Right lobe of liver (tissue), 4 donors: ENCODE measurements at regions not wholly inside any gene's neighbourhood (a gene's known extent, or its start where the extent isn't known, plus 50 kb on each side); places are given as distances from the start of the nearest gene placed in this dataset.

Source experiments
- POLR2A ChIP-seq: fragments of 450-650 bp; IDR thresholded peaks from one replicate; pipeline ENCODE4 v1.6.1; 2017; ENCODE audit warnings: antibody characterized with exemption, mild to moderate bottlenecking
- TF ChIP-seq, protein P1 (sequence below), 4 donors: fragments of 200-600 bp in 3 of 4; fragments of 450-650 bp in 1 of 4; IDR thresholded peaks; one replicate each; pipeline versions ENCODE4 v1.5.1 to v1.8.0; 2016 to 2022; ENCODE audit warnings: antibody characterized with exemption in 4 of 4, mild to moderate bottlenecking in 2 of 4
- donor health status: DM: no; HTN: no; CAD: no.
- donor health status: DM: no; HTN: no; CAD: no.
- donor health status: DM: no; HTN: yes; CAD: no.

DNA sequence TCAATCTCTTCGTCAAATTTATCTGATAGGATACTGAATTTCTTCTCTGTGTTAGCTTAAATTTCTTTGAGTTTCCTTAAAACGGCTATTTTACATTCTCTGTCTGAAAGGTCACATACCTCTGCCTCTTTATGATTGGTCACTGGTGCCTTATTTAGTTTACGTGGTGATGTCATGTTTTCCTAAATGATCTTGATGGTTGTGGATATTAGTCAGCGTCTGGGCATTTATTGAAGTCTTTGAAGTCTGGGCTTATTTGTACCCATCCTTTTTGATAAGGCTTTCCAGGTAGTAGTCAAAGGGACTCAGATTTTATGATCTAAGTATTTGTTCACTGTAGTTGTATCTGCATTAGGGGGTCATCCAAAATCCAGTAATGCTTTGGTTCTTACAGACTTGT lies 1407.5 kb upstream of the LRRTM3 start:
- TF ChIP-seq, protein P1, sequence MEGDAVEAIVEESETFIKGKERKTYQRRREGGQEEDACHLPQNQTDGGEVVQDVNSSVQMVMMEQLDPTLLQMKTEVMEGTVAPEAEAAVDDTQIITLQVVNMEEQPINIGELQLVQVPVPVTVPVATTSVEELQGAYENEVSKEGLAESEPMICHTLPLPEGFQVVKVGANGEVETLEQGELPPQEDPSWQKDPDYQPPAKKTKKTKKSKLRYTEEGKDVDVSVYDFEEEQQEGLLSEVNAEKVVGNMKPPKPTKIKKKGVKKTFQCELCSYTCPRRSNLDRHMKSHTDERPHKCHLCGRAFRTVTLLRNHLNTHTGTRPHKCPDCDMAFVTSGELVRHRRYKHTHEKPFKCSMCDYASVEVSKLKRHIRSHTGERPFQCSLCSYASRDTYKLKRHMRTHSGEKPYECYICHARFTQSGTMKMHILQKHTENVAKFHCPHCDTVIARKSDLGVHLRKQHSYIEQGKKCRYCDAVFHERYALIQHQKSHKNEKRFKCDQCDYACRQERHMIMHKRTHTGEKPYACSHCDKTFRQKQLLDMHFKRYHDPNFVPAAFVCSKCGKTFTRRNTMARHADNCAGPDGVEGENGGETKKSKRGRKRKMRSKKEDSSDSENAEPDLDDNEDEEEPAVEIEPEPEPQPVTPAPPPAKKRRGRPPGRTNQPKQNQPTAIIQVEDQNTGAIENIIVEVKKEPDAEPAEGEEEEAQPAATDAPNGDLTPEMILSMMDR (IDR thresholded peaks at IDR 0.05): no peak
- no peak for TF ChIP-seq POLR2A
